Body of pancreas (tissue), 4 donors: ENCODE measurements at regions not wholly inside any gene's neighbourhood (a gene's known extent, or its start where the extent isn't known, plus 50 kb on each side); places are given as distances from the start of the nearest gene placed in this dataset.

ENCODE experiments used
- CTCF ChIP-seq, 7 experiments: fragments of 450-650 bp in 4 of 7; fragments of 200-600 bp in 3 of 7; sonication (generic) in 3 of 7; IDR thresholded peaks; one replicate each; pipeline ENCODE4 v1.5.1; 2016 to 2019; ENCODE audit warnings: antibody characterized with exemption in 7 of 7
- POLR2A ChIP-seq, 3 donors: fragments of 450-650 bp; IDR thresholded peaks; one replicate each; pipeline ENCODE4 v1.6.1; 2016; ENCODE audit warnings: antibody characterized with exemption in 3 of 3, mild to moderate bottlenecking in 2 of 3

- TF ChIP-seq POLR2A (IDR thresholded peaks at IDR 0.05) (no peak), CTCF (IDR thresholded peaks at IDR 0.05) (no peak)
These were observed 254.7 kb upstream of the AR start for GRCh38 chrX:67289055-67289499.
